HCT116 (cell line): ENCODE measurements at regions not wholly inside any gene's neighbourhood (a gene's known extent, or its start where the extent isn't known, plus 50 kb on each side); places are given as distances from the start of the nearest gene placed in this dataset.

ENCODE experiments used
- ATAC-seq: fragments of 200-7000 bp; cut with Tn5 transposase; 2 replicates; pipeline ENCODE4 v1.9.1; 2020; ENCODE audit warnings: mild to moderate bottlenecking, moderate library complexity
- BruUV-seq: library from RNA; stranded (reverse); fragments of 400-500 nt; replicated peaks from 2 replicates; lab custom pipeline; 2021; lab: Mats Ljungman, UMichigan
- CTCF ChIA-PET: fragments of 300-600 bp; sonication (Branson Sonifier 250); formaldehyde crosslinking; loops from one replicate; lab custom pipeline; 2021; ENCODE audit warnings: antibody characterized with exemption; lab: Charles Lee
- POLR2A ChIA-PET: fragments of 300-600, 350-600 bp; sonication (Branson Sonifier 250); formaldehyde crosslinking; loops from one replicate; lab custom pipeline; 2021; ENCODE audit warnings: antibody characterized with exemption; lab: Charles Lee
- RAD21 ChIA-PET, 2 experiments: fragments of 300-600 bp; sonication (Branson Sonifier 250); formaldehyde crosslinking; loops; one replicate each; lab custom pipeline; 2023; ENCODE audit warnings: low total read pairs in 2 of 2; ENCODE audit not compliant: uncharacterized antibody in 2 of 2, unreplicated experiment in 2 of 2, low non-redundant PET in 1 of 2; lab: Charles Lee
- DNase-seq: peaks from one replicate; pipeline ENCODE4 v3.0.0-alpha.2; 2010; ENCODE audit warnings: low read depth, low spot score
- H2AFZ ChIP-seq: fragments of 200-600 bp; shearing (Covaris generic), sonication (generic); 2 replicates; pipeline ENCODE4 v1.6.1; 2017; ENCODE audit warnings: low read depth, mixed run types, mixed read lengths, antibody characterized with exemption, low read length; ENCODE audit not compliant: poor library complexity, severe bottlenecking
- H3K27ac ChIP-seq: 2 replicates; pipeline ENCODE4 v1.5.1; 2012; ENCODE audit warnings: low read depth, low read length
- H3K27me3 ChIP-seq: fragments of 200-600 bp; sonication (generic); 2 replicates; pipeline ENCODE4 v1.6.1; 2016; ENCODE audit warnings: mixed run types, low read length, mixed read lengths; ENCODE audit not compliant: insufficient read depth
- H3K36me3 ChIP-seq, 2 experiments: fragments of 200-500 bp in 1 of 2; fragments of 200-600 bp in 1 of 2; sonication (Bioruptor generic) in 1 of 2; sonication (generic) in 1 of 2; 2 replicates each; pipeline versions ENCODE4 v1.5.1 to v1.6.1; 2014 to 2016; ENCODE audit warnings: low read length in 2 of 2, inconsistent platforms in 1 of 2, mixed read lengths in 1 of 2, mixed run types in 1 of 2; ENCODE audit not compliant: insufficient read depth in 2 of 2, control insufficient read depth in 1 of 2
- H3K4me1 ChIP-seq, 2 experiments: fragments of 200-600 bp in 1 of 2; sonication (generic) in 1 of 2; 2 replicates each; pipeline versions ENCODE4 v1.5.1 to v1.6.1; 2012 to 2017; ENCODE audit warnings: low read length in 2 of 2, inconsistent platforms in 1 of 2, mild to moderate bottlenecking in 1 of 2, mixed read lengths in 1 of 2, mixed run types in 1 of 2, moderate library complexity in 1 of 2; ENCODE audit not compliant: insufficient read depth in 2 of 2, control insufficient read depth in 1 of 2
- H3K4me2 ChIP-seq: fragments of 200-600 bp; sonication (generic); 2 replicates; pipeline ENCODE4 v1.6.1; 2017; ENCODE audit warnings: mixed run types, low read length, mixed read lengths
- H3K4me3 ChIP-seq, 2 experiments: fragments of 200-600 bp in 1 of 2; sonication (generic) in 1 of 2; replicated peaks in 1 of 2; 2 replicates each; pipeline ENCODE4 v1.5.1; 2011 to 2016; ENCODE audit warnings: low read length in 2 of 2, control low read depth in 1 of 2, low read depth in 1 of 2, mild to moderate bottlenecking in 1 of 2, mixed read lengths in 1 of 2, mixed run types in 1 of 2
- H3K79me2 ChIP-seq: fragments of 200-600 bp; sonication (generic); 2 replicates; pipeline ENCODE4 v1.6.1; 2017; ENCODE audit warnings: mild to moderate bottlenecking, mixed run types, low read length, moderate library complexity, mixed read lengths; ENCODE audit not compliant: insufficient read depth
- H3K9ac ChIP-seq: fragments of 200-600 bp; sonication (generic); 2 replicates; pipeline ENCODE4 v1.6.1; 2016; ENCODE audit warnings: low read length, mixed read lengths
- H3K9me2 ChIP-seq: fragments of 200-600 bp; sonication (generic), shearing (Covaris generic); 2 replicates; pipeline ENCODE4 v1.6.1; 2017; ENCODE audit warnings: mixed run types, mild to moderate bottlenecking, moderate library complexity; ENCODE audit not compliant: insufficient read depth
- H3K9me3 ChIP-seq, 2 experiments: fragments of 200-500 bp in 1 of 2; fragments of 200-600 bp in 1 of 2; sonication (Bioruptor generic) in 1 of 2; sonication (generic) in 1 of 2; 2 replicates each; pipeline ENCODE4 v1.6.1; 2014 to 2017; ENCODE audit warnings: low read length in 2 of 2, mixed read lengths in 2 of 2, inconsistent platforms in 1 of 2, low read depth in 1 of 2, mild to moderate bottlenecking in 1 of 2, mixed run types in 1 of 2, moderate library complexity in 1 of 2; ENCODE audit not compliant: control insufficient read depth in 1 of 2, insufficient read depth in 1 of 2
- H4K20me1 ChIP-seq: fragments of 200-600 bp; sonication (generic), shearing (Covaris generic); 2 replicates; pipeline ENCODE4 v1.6.1; 2017; ENCODE audit warnings: mixed run types, mild to moderate bottlenecking, moderate library complexity; ENCODE audit not compliant: insufficient read depth
- EZH2 ChIP-seq: fragments of 200-600 bp; sonication (generic); IDR thresholded peaks from 2 replicates; pipeline ENCODE4 v1.6.1; 2017; ENCODE audit warnings: antibody characterized with exemption, mixed run types
- FOSL1 ChIP-seq: IDR thresholded peaks from 2 replicates; pipeline ENCODE4 v1.6.1; 2012; ENCODE audit warnings: low read depth
- JUND ChIP-seq: IDR thresholded peaks from 2 replicates; pipeline ENCODE4 v1.6.1; 2012
- RAD21 ChIP-seq: IDR thresholded peaks from 2 replicates; pipeline ENCODE4 v1.6.1; 2012; ENCODE audit warnings: low read depth, mild to moderate bottlenecking
- REST ChIP-seq: IDR thresholded peaks from 2 replicates; pipeline ENCODE4 v1.6.1; 2012; ENCODE audit warnings: low read depth
- SIN3A ChIP-seq: IDR thresholded peaks from 2 replicates; pipeline ENCODE4 v1.6.1; 2012; ENCODE audit warnings: low read depth
- YY1 ChIP-seq: IDR thresholded peaks from 2 replicates; pipeline ENCODE4 v1.6.1; 2011; ENCODE audit warnings: low read length, low read depth, moderate library complexity, mild to moderate bottlenecking; ENCODE audit not compliant: insufficient replicate concordance; ENCODE audit errors: extremely low read depth
- ZBTB33 ChIP-seq: IDR thresholded peaks from 2 replicates; pipeline ENCODE4 v1.6.1; 2011; ENCODE audit warnings: mild to moderate bottlenecking, low read length, moderate library complexity; ENCODE audit not compliant: insufficient replicate concordance; ENCODE audit errors: extremely low read depth
- intact Hi-C: fragments of 100-400 bp; cut with micrococcal nuclease; formaldehyde crosslinking; loops from 2 replicates; pipeline ENCODE4 v1.10.0; 2022

GRCh38 chr9:38131729-38132128 is 62.7 kb upstream of the SHB start:
- no peak overlapping the region for H3K9ac ChIP-seq
- no peaks in the 10 kb centered on the region for H3K27me3 ChIP-seq
- no peaks in the 10 kb centered on the region for H3K36me3 ChIP-seq
- RAD21 ChIA-PET = no interaction called here
- no peaks in the 10 kb centered on the region for H3K4me1 ChIP-seq
- H3K4me2 ChIP-seq = no peak overlapping the region
- H3K9me3 ChIP-seq = no peaks in the 10 kb centered on the region
- no peak overlapping the region for H3K27ac ChIP-seq
- DNase-seq (no peak), ATAC-seq (no peak)
- H4K20me1 ChIP-seq = no peaks in the 10 kb centered on the region
- H2AFZ ChIP-seq = no peak overlapping the region
- no peak overlapping the region for H3K4me3 ChIP-seq
- intact Hi-C loops = no loop called here
- no TSS peak for BruUV-seq
- CTCF ChIA-PET = interaction anchor here (0.7 to 1.6 kb wide), 2 partner anchors 24 to 29 kb away, joined by 3 read pairs; no protein-coding TSS in a partner anchor
- TF ChIP-seq ZBTB33 = no peak
- no peak for TF ChIP-seq SIN3A
- no peak for TF ChIP-seq EZH2
- no peak for TF ChIP-seq FOSL1
- no peak for TF ChIP-seq REST
- TF ChIP-seq JUND = no peak
- no peak for TF ChIP-seq RAD21
- TF ChIP-seq YY1 = no peak
- POLR2A ChIA-PET = no interaction called here
- no peaks in the 10 kb centered on the region for H3K9me2 ChIP-seq
- H3K79me2 ChIP-seq = no peaks in the 10 kb centered on the region
